Putamen (tissue), 1 donor: ENCODE measurements at regions not wholly inside any gene's neighbourhood (a gene's known extent, or its start where the extent isn't known, plus 50 kb on each side); places are given as distances from the start of the nearest gene placed in this dataset.
"Not testable (repeated sequence)": the region's sequence is repeated elsewhere in the genome, so short reads cannot be mapped to it uniquely, and the experiment has no call there.

ENCODE experiments used
- DNase-seq: peaks from one replicate; pipeline ENCODE4 v3.0.0-alpha.2; 2016; ENCODE audit warnings: low spot score

DNA sequence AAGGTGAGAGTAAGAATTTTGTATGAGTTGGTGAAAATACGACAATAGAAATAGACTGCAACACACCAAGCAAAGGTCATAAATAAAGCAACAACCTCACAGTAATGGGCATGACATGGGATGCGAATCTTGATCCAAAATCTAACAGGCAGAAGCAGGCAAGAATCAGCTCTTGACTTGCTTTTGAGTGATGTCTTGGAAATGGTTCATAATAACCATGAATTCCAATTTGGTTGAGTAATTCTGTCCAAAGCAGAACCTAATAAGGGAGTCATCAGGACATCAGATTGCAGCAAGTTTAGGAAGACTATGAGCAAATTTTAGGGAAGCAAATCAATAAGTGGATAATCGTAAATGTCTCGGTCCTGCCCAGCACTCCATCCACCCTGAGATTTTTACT, 224.0 kb upstream of the ISX start:
- no peak for DNase-seq

DNA sequence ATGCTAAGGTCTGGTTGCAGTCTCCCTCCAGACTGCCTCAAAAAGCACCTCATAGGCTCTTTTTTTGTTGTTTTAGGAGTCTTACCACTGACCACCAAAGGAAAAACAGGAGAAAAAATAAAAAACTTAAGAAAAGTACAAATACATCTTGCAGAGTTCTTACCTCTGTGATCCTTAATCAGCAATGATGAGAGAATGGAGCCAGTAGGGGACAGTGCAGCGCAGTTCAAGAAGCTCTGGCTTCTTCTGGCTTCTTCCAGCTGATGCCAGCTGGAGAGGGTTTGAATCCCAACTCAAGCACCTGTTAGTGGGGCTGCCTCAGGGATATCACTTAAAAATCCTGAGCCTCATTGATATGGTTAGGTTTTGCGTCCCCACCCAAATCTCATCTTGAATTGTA, 223.3 kb upstream of the ISX start:
- no peak for DNase-seq

DNA sequence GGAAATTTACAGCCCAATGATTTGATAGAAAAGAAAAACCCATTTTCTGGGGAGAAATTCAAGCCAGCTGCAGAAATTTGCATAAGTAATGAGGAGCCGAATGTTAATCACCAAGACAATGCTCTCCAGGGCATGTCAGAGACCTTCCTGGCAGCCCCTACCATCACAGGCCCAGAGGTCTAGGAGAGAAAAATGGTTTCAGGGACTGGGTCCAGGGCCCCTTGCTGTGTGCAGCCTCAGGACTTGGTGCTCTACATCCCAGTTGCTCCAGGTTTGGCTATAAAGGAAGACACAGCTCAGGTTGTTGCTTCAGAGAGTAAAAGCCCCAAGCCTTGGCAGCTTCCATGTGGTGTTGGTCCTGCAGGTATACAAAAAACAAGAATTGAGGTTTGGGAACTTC, 222.2 kb upstream of the ISX start:
- DNase-seq, result not testable (repeated sequence)

DNA sequence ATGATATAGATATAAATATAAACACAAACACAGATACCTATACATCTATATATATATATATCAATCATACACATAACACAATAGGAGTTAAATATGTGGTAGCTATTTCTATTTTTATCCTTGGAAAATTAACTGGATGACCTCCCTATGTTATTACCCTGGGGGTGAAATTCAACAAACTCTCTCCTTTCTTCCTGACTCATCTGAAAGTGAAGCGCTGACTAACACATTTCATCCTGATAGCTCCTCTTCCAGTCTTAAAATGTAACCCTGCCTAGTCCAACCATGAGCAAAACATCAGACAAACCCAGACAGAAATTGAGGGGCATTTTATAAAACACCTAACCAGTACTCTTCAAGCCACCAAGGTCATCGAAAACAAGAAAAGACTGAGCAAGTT, 220.6 kb upstream of the ISX start:
- no peak for DNase-seq

DNA sequence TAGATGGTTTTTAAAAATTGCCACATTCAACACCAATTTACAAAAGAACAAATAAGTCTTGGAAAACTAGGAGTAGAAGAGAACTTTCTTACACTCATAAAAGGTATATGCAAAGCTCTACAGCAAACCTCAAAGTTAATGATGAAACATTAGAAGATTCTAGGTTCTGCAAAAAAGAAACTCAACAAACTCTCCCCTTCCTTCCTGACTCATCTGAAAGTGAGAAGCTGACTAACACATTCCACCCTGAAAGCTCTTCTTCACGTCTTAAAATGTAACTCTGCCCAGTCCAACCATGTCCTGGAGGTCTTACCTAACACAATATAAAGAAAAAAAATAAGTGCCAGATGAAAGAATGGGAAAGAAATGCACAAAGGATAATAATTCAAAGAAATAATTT, 218.9 kb upstream of the ISX start:
- no peak for DNase-seq

DNA sequence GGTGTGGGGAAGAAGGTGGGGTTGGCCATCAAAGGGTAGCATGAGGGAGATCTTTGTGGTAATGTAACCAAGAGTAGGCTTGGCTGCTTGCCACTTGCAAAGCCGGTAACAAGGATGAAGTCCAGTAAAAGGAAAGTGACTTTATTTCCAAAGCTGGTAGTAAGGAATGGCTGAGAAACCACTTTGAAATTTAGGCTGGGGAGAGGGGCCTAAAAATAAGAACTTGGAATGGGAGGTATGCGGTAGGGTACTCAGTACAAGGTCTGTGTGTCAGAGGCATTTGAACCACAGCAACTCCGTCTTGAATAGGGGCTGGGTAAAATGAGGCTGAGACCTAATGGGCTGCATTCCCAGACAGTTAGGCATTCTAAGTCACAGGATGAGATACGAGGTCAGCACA, 216.0 kb upstream of the ISX start:
- DNase-seq, result no peak

DNA sequence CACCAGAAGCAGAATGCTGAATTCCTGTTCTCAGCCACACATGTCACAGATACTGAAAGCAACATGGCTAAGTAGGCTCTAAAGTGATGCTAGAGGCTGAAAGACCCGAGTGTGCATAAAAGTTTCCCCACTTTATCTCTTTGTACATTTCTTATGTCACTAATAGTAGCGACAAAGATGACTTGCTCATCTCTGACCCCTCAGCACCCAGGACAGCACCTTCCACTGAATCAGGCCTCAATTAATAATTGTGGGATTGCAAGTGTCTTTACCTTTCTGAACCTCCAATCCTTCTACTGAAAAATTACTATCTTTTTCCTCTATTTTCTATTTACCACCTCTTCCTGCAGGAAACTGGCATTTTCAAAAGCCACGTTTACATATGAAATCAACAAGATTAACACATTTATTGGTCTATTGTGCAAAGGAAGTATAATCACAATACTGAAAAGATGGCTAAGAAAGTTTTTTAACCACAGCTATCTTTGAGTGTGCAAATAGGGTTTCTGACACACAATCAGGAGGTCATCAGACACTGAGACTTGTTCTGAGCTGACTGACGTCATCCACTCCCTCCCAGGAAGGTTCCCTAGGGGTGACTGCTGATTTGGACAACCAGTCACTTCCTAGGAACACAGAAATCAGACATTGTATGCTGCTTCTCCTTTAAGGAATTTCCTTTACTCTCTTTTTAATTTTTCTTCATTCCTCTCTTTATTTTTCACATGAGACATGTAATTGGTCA, 213.9 kb upstream of the ISX start:
- DNase-seq, result no peak

DNA sequence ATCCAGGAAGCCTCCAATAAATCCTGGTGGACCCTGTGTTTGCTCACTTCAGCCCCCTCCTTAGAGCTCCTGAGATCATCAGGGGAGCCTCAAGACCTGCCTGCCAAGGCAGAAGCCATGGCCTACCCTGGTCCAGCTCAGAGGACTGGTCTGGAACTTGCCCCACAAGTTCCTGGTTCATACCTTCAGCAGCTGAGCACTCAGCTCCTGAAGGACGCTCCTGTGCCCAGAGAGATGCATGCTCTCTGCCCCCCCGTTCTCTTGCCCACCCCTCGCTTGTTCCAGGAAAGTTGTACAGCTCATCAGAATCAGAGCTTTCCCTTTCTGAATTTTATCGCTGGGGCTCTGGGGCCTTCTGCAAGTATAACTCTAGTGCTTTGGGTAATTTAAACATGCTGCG, 210.5 kb upstream of the ISX start:
- DNase-seq, result no peak

DNA sequence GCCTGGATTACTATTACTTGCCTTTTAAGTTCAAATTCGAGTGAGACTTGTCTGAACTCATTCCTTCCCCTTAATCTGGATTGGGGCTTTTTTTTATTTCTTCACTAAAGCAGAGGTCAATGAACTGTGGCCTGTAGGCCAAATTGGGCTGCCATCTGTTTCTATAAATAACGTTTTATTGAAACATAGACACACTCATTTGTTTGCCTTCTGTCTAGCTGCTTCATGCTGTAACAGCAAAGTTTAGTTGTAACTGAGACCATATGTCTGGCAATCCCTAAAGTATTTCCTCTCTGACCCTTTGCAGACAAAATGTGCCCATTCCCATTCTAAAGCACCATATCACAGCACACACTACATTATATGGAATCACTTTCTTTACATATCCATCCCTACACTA, 207.9 kb upstream of the ISX start:
- DNase-seq, result no peak

DNA sequence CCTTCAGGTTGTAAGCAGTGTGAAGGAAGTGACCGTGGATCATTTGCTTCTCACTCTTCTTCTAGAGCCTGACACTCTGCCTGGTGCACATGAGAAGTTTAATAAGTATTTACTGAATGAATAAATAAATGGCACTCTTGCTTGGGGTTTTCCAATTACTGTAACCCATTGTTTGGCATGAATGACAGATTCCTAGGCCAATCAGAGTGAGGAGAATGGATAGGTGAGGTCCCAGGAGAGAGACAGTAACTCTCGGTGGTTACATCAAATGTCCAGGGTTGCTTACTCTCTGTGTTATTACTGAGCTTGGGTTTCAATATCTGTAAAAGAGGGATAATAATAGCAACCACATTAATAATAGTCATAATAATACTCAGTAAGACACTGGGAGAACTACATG, 204.2 kb upstream of the ISX start:
- no peak for DNase-seq

DNA sequence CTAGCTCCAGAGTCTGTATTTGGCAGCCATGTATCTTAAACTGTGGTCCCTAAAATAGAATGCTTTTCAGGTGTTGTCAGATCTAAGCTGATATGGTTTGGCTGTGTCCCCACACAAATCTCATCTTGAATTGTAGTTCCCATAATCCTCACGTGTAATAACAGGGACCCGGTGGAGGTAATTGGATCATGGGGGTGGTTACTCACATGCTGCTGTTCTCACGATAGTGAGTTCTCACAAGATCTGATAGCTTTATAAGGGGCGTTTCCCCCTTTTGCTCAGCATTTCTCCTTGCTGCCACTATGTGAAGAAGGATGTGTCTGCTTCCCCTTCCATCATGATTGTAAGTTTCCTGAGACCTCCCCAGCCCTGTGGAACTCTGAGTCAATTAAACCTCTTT, 199.9 kb upstream of the ISX start:
- no peak for DNase-seq

DNA sequence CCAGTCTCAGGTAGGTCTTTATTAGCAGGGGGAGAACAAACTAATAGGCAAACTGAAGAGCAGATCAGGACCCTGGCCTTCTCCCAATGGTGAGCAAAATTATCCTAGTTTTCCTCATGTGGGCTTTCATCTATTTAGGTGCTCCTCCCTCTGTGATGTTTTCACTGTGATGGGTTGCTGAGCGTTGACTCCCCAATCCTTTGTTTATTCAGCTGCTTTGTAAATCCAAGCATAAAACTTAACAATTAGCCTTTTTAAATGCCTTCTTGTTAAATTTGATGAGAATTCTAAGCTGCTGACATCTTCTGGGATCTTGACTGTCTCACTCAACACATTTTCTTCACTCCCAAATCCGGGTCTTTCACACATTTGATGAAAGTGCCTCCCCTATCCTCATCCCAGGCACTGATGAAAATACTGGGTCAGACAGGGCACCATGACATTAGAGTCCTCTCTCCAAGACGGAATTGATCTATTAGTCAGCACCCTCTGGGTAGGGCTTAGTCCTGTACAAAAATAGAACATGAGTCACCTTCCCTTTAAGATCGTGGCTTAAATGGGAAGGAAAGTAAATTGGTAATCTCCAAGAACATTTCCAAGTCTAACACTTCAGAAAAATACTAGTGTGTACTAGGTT, 199.3 kb upstream of the ISX start:
- no peak for DNase-seq

DNA sequence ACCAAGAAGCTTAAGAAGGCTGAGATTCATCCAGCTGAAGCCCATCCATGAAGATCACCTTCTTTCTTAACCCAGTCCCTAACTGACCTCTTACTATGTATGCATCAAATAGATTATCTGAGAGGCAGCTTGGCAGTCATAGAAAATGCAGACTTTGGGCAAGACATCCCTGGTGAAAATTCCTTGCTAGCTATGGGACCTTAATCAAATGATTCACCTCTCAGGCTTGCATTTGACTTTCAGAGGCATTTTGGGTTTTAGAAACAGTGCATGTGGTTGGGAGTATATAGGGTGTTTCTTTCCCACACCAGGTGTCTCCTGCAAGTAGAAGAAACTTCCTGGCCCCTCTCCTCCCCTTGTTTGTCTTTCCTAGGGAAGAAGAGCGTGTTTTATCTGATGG, 188.5 kb upstream of the ISX start:
- no peak for DNase-seq

DNA sequence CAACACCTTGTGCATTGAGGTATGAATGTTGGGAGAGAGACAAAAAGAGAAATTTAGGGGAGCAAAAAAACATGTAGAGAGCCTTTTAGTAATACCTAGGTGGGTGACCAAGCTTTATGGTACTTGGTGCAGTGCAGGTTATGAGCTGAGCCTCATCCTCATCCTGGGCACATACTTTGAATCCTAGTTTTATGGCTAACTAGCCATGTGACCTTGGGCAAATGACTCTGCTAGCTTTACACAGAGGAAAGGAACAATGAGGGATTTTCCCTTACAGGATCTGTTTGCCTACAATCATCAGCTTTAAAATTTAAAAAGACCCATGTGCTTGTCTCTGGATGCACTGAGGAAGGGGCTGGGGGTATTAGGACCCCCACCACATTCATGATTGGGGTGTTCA, 187.8 kb upstream of the ISX start:
- DNase-seq, result no peak

DNA sequence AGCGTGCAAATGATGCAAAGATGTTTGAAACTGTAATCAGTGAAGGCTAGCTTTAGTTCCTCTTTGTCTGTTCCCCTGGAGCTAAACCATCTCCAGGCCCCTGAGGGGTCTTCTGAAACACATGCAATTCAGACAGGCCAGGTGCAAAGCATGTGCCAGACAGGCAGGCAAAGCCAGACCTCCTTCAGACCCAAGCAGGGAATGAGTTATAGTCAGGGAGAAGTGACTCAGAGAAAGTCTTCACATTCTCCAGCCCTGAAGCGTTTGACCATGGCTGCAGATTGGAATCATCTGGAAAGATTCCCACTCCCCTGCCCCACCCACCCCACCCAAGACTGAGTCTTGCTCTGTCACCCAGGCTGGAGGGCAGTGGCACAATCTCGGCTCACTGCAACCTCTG, 187.0 kb upstream of the ISX start:
- DNase-seq, result no peak

DNA sequence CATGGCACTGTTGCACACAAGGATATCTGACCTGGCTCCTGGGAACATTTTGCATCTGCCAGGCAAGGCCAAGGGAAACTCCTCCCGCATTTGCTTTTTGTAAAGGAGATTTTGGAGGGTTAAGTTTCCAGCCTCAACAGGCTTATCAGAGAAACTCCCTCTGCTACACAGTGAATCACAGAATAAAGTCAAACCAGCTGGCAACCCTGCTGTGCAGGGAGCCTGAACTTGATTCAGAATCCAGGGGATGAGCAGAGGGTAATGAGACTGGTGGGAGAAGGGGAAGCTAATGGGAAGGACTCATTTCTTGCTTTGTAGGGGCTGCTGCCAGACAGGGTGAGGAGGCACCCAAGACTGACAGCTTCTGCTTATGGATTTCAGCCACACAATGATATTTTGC, 185.3 kb upstream of the ISX start:
- no peak for DNase-seq

DNA sequence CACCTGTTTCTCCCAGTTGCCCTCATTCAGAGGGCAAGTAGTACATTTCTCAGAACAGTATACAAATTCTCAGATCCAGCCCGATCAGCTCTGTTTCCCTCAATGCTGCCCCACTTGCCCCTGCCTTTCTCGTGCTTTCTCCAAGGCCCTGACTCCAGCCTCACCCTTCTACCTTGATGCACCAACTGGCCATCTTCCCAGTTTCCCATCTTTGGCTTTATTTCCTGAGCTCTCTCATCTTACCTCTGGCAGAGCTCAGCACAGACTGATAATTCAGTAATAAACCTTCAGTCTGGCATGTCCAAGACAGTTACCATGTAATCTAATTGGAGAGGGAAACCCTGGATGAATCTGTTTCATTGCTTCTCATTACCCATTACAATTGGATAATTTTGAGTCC, 184.5 kb upstream of the ISX start:
- DNase-seq, result no peak

DNA sequence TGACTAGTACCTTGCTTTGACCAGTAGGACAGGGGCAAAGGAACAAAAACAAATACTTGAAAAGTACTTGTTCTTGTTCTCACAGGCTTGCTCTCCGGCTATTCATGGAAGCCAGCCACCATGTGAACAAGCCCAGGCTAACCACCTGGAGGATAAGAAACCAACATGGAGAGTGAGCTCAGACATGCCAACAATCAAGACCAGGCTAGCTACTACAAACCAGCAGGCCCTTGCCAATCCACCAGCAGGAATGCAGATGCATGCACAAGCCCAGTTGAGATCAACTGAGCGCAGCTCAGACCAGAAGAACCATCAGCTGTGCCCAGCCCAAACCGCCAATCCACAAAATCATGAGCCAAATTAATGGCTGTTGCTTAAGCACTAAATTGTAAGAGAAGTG, 180.1 kb upstream of the ISX start:
- no peak for DNase-seq

DNA sequence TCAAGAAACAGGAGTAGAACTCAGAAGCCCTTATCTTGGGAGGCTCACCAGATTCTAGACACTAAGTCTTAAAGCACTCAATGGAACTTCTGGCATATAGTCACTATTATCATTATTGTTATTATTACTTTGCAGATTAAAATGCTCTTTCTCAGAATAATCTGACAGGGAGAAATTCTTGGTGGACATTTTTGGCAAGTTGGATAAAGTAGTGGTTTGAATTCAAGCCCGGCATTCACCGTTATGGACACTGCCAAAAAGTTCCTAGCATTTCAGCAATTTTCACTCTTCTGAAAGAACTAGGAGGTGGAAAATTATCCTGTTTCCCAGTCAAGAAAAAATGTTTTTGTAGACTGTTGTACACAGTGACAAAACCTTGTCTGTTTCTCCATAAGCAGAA, 179.6 kb upstream of the ISX start:
- DNase-seq, result no peak

DNA sequence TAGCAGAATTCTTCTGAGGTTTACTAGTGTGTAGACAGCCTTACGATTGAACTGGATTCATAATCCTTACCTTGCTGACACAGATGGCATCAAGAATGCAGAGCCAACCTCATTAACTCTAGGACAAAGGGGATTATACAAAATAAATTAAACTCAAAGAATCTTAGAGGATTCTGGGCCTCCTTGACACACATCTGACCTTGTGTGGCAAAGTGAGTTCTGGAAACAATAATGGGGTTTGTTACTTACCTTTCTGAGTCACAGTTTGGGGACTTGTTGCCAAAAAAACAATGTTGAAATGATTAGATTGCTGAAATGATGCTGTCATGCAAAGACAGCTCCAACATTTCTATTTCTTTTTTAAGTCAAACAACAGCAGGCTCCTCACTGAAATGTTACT, 179.1 kb upstream of the ISX start:
- no peak for DNase-seq

DNA sequence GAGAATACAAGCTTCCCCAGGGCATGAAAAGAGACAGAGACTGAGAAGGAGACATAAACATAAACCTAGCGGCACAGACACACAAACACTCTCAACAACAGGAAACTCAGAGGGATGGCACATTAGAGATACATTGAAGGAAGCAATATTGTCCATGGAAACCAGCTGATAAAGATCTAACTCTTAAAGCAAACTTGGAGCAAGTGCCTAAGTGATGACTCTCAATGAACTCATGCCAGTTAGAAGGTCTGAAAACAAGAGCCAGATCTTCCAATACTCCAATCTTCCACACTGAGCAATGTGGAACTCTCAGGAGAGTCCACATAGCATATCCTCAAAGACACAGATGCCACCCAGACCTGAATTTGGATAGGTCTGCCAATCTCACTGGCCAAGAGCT, 168.8 kb upstream of the ISX start:
- DNase-seq, result no peak

DNA sequence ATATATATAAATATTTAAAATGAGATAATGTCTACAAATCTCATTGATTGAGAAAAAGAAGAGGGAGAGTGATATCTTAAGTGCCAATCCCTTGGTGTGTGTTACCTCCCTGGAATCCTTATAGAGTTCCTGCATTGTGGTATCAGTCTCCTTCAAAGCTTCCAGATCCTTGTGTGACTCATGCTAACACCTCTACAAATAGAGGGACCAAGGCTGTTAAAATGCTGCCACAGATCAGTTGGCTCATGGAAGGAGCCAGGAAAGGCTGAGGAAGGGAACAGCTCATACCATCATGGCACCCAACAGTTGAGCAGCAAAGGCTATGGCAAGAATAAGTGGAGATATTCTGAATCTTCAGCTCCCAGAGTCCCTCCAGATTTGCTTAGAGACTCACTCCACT, 163.6 kb upstream of the ISX start:
- DNase-seq, result no peak

DNA sequence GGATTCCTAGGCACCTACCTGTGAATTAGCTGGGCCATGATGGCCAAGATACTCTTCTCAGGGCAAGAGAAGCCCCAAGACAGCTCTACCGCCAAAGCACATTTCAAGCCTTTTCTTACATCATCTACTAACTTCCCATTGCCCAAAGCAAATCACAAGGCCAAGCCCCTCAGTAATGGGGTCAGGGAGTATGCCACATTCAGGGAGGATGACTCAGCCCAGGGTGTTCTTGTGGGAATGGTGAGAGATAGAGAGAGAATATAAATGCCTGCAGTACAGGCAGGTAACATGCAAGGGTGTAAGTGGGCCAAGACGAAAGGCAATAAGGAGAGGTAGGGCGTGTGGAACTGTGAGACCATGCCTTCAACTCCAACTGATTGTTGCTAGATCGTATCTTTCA, 162.5 kb upstream of the ISX start:
- DNase-seq, result no peak

DNA sequence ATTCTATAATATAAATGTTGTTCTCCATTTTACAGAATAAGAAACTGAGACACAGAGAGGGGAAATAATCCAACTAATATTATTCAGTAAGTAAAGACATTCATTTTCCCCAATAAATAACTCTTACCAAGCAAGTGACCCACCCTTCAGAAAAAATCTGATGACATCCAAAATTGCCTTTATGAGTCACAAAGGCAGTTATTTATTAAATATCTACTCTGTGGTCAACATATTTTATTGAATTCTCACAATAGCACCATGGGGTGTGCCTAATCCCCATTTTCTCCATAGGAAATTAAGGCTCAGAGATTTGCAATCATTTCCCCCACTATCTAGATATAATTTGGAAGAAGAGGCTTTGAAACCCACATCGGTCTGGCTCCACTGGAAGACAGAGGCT, 161.5 kb upstream of the ISX start:
- no peak for DNase-seq
